ENCODE measurements at regions not wholly inside any gene's neighbourhood (a gene's known extent, or its start where the extent isn't known, plus 50 kb on each side); places are given as distances from the start of the nearest gene placed in this dataset.
"Not testable (repeated sequence)": the region's sequence is repeated elsewhere in the genome, so short reads cannot be mapped to it uniquely, and the experiment has no call there.

DNA sequence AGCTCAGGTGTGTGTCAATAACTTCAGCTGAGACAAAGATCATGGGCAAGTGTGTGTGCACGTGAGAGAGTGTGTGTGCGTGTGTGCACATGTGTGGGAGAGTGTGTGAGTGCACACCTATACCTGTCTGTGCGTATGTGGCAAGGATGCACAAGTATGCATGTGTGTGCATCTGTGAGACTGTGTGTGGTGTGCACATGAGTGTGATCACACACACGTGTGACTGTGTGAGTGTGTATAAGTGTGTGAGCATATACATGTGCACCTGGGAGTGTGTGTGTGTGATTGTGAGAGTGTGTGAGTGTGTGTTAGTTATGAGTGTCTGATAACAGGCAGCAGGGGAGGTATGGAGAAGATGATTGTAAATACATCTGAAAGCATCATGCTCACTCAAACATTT, 657.3 kb upstream of the PFKP start:
- DNase-seq: no peak

DNA sequence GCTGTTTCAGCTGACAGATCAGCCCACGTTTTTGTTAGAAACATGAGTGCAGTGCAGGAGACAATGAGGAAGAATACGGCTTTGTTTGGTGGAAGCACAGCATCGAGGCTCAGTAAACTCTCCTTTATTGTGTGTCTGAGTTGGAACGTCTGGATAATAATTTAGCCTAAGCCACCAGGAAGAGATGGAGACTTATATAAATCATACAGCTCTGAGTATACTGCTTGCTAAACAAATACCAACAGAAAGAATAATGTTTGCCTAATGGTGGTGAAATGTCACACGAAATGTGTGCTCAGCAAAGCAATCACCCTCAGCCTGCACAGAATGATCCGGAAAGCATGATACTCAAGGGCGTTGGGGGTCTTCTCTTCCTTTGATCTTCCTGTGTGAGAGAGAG, 664.1 kb upstream of the ADARB2 start:
- no peak for DNase-seq

DNA sequence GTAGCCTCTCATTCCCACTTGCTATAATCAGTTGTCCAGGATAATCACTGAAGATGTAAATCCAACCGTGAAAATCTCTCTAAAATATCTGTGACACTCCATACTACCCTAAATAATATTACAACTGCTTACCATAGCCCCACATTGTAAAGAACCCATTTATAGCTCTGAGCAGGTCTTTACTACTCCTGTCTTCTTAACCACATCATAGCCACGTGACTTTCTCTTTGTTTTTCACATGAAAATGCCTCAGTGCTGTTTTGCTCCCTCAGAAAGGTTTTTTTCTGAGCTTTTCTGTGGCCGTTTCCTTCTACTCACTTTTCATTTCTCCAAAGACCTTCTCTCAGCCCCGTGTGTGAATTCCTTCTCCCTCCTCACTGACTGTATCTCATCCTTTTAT, 662.2 kb upstream of the ADARB2 start:
- no peak for DNase-seq

DNA sequence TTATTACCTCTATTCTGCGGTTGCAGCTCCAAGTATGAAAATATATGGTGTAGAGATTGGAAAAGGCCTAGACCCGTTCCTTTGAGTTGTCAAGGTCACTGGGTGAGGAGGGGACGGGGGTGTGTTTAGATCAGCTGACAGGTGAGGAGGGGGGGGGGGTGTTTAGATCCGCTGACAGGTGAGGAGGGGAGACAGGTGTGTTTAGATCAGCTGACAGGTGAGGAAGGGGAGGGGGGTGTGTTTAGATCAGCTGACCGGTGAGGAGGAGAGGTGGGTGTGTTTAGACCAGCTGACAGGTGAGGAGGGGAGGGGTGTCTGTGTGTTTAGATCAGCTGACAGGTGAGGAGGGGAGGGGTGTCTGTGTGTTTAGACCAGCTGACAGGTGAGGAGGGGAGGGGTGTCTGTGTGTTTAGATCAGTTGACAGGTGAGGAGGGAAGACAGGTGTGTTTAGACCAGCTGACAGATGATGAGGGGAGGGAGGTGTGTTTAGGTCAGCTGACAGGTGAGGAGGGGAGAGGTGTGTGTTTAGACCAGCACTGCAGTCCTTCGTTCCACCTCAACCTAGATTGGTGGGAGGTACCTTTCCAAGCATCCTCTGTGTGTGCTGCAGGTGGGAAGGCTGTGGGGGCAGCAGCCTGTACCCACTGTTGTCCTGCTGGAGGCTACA, 655.0 kb upstream of the ADARB2 start:
- no peak for DNase-seq

DNA sequence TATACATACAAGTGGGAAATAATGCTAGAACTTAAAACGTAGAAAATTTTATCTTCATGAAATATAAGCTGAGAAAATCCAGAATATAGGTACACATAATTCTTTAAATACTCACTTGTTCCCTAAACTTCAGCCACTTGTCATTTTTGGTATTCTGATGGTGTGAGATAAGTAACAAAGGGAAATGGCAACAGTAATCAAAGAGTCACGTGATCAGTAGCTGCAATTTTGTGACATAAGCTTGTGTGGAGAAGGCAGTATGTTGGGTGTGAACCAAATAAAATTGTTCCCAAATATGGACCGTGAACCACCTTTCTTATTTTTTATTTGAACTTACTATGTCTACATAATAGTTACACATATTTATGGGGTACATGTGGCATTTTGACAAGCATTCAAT, 650.3 kb upstream of the ADARB2 start:
- no peak for DNase-seq

DNA sequence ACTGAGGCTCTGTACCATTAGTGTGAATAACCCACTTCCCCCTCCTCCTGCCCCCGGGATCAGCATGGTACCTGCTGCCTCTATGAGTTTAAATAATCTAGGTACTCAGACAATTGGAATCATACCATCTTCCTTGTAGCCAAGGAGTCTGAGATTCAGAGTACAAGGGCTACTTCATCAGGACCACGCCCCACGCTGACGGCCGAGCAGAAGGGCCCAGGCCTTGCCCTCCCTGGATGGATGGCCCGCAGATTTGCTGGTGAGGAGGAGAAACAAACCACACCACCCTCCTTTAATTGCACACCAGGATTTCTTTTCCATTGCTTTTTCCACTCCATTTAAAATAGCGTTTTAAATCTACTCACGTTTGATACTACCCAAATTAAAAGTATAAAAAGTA, 649.9 kb upstream of the ADARB2 start:
- DNase-seq: no peak

DNA sequence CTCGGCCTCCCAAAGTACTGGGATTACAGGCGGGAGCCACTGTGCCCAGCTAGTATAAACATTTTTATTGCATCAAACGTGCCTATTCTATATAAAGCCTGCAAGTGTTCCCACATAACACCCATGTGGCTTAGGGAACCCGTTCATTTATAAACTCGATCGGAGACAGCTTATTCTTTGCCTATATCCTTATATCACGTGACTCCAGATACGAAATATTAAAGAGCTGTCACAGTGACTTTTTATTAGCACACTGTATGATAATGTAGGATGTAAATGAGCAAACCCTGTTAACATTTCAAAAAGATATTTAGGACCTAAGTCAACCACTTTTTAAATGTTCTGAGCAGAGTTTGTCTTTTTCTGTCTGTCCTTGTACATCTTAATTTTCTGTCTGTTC, 642.9 kb upstream of the ADARB2 start:
- no peak for DNase-seq

DNA sequence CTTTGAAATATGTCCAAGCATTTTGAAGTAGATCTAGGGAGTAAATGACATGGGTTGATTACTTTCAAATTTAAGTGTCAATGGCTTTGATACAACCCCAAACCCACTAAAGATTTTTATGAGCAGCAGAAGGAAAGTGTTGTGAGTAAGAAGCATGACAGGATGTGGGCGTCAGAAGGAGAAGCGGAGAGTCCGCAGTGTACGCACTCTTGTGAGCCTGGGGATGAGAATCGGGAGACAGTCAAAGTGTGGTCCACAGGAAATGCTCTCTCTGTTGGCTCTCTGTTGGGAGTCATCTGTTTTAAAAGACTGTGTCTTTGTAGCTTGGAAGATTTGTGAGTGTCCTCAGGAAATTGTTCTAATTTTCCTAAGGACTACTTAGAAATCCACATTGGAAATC, 629.8 kb upstream of the ADARB2 start:
- DNase-seq: no peak

DNA sequence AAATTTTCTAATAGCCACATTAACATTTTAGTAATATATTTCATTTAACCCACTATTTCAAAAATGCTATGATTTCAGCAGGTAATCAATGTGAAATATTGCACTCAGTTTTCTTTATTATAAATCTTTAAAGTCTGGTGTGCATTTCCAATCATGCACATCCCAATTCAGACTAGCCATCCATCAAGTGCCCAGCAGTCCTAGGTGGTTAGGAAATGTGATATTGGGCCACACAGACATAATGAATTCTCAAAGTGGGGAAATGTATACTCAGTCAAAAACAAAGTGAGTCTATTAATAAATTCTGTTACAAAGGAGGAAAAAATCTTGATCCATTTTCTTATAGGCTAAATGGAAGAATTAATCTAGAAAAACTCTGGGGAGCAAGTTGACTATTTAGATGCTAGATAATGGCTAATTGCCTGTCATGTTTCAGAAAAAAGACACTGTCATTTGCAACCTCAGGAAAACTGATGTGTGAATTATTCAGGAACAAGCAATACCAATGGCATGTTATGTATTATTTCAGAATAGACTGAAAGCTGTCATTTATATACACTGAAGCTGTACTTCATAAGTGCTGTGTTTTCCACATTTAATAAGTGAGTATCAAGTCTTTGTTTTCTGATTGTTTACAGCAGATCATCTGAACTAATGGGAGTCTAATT, 629.1 kb upstream of the ADARB2 start:
- no peak for DNase-seq

DNA sequence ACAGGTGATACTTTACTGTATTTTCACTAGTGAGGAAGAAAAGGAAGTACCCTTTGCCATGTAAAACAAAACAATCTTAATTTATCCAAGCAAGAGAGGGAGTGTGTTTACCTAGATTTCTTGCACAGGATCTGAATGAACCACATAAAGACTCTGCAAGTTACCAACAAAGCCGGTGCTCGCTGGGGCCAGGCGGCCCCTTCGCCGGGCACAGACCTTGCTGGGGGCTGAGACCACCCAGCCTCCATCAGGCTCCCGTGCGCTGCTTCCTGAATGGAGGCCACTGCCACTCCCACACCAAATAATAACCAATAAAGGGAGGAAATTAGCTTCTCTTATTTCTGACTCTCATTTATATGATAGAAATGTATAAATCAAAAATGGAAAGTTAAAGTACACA, 625.0 kb upstream of the ADARB2 start:
- DNase-seq: no peak

DNA sequence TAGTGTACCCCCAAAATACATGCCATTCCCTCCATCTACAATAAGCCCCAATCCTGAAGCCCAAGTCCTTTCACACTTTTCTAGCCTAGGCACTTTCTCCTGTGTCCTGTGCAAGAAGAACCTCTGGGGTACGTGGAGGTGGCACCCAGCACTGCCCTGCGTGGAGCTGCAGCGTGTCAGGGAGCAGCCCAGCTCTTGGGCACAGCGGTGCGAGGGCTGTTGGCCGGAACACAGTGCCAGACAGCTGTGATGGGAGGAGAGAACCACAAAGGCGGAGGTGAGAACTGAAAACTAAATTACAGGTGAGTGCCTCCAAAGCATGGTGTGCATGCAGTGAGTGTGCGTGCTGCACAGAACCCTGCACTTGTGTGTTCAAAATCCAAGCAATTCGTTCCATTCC, 621.3 kb upstream of the ADARB2 start:
- DNase-seq: no peak

DNA sequence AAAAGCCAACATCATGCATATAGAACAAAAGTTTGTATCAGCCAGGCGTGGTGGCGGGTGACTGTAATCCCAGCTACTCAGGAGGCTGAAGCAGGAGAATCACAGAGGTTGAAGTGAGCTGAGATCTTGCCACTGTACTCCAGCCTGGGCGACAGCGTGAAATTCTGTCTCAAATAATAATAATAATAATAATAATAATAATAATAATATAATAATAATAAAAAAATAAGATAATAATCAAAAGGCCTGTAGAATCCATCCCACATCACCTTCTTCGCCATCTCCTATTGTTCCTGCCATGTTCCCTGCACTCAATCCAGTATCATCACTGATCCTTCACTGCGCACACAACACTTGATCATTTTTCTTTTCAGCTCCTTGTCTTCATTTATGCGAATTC, 619.3 kb upstream of the ADARB2 start:
- no peak for DNase-seq

DNA sequence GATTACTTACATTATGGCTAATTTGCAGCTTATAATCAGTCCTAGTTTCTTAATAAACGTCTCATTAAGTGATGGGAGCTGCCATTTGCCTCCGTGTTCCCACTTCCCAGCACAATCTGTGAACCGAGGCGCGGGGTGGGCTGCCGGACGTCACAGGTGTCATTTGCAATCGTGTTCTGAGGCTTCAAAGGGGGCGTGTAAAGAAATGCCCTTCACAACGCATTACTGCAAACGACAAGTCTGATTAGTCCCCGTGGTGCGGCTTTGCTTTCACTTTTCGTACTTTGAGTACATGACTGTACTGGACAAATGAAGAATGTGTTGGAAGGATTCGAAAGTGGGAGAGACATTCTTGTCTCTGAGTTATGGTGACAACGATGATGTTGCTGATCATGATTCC, 614.2 kb upstream of the ADARB2 start:
- DNase-seq: no peak

DNA sequence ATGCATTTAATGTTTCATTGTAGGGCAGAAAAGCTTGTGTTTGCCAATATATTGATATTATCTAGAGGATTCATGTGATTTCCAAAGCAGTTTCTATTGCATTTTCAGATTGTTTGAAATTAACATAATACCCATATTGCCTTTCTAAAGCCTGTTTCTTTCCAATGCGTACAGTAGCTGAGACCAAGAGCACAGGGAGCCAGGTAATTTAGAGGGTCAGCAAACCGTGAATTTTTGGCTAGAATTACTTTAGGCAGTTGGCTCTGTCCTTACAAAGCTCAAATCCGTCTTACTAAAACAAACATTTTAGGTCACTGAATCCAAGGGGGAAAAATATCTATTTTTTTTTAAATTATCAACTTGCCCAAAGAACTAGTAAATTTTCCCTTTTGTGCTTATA, 604.9 kb upstream of the ADARB2 start:
- no peak for DNase-seq

DNA sequence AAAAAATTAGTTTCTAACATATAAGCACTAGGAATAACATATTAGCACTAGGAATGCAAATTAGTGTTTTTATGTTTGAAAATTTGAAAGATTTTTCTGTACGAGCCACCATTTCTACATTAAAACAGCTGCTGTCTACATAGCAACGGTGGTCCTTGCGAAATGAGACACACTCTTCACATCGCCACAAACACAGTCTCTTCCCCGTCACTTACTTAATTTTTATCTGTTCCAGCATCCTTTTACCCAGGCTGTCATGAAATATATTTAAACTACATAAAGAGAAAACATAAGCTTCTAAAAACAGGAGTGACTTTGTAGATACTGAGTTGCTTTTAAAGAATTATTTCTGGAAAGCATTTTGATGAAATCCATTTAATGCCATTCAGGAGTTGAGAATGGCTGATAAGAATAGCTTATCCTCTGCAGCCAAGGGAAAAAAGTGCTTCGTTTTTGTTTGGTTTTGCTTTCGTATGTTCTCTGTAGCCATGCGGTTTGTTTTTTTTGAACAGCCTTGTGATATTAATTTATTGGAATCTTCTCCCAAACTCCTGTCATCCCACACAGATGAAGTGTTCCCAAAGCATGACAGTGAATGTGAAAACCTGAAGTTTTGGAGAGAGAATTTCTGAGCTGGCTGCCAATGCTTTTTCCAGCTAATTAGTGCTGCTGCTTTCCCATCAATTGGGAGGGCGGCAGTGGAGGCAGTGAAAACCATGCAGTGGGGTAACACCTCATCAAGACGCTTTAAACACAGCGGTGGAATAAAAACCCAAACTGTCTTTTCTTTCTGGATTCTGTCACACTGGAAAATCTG, 603.7 kb upstream of the ADARB2 start:
- no peak for DNase-seq

DNA sequence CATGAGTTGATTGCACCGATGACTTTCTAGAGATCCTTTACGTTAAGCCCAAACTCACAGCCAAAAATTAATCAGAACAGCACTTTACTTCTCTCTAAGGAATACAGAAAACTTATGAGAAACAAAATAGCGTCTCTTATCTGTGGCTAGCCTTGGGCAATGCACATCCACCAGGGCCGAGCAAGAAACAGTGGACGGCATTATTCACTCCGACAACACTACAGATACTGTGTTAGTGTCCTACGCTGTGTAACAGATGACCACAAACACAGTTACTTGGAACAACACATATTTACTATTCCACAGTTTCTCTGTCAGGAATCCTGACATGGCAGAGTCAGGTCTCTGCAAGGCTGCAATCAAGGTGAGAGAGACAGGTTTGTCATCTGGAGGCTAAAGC, 598.3 kb upstream of the ADARB2 start:
- no peak for DNase-seq

DNA sequence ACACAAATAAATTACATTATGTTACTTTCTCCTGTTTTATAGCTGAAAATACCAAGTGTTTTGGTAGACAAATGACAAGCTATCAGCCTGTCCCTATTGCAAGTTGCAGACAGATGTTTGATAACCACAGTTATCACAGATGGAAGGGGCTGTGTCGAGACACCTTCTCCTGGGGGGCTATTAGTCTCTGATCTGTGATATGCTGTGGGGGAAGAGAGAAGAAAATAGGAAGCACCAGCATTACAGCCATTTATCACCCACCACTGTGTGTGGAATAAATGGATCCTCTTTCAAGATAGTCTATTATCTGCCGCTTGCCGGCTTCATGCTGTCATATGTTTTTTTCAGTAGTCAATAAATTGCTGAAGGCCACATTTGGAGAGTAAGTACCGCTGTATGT, 597.2 kb upstream of the ADARB2 start:
- DNase-seq: no peak

DNA sequence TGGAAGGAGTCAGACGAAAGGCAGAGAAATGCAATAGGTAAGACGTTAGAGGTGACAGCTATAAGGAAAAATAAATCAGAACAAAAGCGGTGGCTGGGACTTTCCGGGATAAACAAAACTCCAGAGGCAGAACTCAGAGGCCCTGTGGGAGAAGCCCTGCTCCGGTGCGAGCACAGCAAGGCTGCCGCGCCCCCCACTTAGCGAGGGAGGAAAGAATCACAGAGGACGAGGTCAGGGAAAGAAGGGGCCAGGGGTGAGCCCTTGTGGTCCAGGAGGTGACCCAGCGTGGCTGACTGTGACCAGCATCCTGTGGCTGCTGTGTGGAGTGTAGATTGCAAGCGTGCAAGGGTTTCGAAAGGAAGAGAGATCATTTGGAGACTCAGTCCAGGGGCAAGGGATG, 591.8 kb upstream of the ADARB2 start:
- no peak for DNase-seq

DNA sequence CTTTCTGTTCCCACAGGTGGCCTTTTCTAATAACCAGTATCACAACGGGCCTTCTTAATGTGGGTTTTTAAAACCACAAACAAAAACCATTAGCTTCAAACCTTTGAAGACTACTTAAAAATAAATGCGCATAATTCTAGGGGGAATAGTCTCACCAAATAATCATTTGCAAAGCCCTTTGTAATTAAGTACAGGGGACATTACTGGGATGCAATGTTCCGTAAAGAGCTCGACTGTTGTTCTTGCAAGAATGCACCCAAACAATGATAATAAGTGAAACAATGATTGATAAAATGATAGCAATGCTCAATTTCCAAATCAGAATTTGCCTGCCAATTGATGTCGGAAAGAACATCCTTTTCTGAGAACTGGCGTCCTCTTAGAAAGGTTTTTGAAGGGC, 589.1 kb upstream of the ADARB2 start:
- DNase-seq: no peak

DNA sequence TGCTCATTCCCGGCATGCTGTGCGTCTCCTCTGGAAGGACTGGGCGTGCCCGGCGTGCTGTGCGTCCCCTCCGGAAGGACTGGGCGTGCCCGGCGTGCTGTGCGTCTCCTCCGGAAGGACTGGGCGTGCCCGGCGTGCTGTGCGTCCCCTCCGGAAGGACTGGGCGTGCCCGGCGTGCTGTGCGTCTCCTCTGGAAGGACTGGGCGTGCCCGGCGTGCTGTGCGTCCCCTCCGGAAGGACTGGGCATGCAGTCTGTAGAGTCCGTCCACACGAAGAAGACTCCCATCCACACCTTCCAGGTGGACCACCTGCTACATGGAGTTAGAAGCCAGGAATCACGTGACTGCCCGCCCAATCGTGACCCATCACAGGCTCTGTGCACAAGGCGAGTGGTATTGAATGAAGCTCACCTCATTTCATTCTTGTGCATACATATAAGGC, 577.7 kb upstream of the ADARB2 start:
- DNase-seq: not testable (repeated sequence)

DNA sequence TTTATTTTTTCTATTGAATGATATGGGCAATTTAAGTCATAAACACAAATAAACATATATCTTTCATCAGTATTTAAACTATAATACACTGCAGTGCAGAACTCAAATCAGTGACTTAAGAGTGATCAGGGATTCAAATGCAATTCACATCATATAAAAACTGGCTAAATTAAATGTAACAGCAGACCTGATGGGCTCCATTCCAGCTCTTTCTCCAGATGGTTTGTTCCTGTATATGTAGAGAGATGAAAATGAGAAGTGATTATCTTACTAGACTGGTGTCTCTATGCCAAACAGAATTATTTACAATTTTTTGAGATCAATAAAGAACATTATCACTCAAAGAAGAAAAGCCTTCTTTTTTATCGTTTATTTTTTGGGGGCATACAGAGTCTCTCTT, 568.8 kb upstream of the ADARB2 start:
- DNase-seq: no peak

DNA sequence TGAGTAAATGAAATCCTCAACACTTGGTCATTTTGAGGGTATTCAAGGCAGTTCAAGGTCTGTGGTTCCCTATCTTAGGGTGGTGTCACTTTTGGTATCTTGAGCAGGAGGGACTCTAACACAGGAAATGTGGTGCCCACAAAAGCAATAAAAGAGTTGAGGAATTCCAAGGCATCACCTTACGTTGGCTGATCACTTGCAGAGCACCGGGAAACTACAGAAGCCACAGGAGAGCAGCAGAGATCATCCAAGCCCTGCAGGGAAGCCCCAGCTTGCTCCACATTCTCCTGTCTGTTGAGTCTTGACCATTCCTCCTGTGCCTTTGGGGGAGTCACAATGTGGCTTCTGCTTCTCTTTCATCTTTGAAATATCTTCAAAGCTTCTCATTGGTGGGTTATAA, 565.8 kb upstream of the ADARB2 start:
- no peak for DNase-seq

DNA sequence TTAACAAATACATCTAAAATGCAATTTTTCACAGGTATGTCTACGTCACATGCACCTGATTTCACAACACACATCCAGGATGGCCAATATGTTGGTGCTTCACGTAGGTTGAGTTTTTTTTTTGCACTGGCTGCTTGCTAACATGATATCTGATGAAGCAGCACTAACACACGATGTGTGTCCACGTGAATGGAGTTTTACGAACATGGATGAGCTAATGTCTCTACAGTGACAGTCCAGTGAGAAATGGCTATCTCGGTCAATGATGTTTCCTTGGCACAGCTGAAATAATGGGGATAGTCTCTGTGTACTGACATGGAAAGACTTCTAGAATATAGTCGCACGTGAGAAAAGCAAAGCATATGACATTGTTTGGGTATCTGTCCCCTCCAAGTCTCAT, 563.9 kb upstream of the ADARB2 start:
- DNase-seq: no peak

DNA sequence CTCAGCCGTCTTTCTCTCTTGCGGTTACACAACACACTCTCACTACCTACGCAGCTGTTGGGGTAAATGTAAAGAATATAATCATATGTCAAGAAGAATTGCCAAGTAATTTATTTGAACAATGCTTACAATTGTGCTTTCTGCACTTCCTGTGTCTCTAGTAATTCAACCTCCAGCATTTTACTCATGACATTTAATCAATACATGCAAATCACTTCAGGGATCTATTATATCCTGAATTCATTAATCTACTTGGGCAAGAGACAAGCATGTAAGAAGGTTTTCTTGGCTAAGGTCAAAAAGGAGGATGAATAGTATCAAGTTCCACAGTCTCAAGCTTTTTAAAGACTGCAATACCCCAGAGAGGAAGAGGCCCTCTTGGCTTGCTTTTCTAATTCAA, 562.9 kb upstream of the ADARB2 start:
- no peak for DNase-seq
